ENCODE measurements at regions not wholly inside any gene's neighbourhood (a gene's known extent, or its start where the extent isn't known, plus 50 kb on each side); places are given as distances from the start of the nearest gene placed in this dataset.
"Not testable (repeated sequence)": the region's sequence is repeated elsewhere in the genome, so short reads cannot be mapped to it uniquely, and the experiment has no call there.

- no peak for DNase-seq
Measured at GRCh38 chr3:30305021-30305420, 301.4 kb upstream of the TGFBR2 start.

GRCh38 chr3:30306896-30307295, 299.5 kb upstream of the TGFBR2 start:
- no peak for DNase-seq

DNA sequence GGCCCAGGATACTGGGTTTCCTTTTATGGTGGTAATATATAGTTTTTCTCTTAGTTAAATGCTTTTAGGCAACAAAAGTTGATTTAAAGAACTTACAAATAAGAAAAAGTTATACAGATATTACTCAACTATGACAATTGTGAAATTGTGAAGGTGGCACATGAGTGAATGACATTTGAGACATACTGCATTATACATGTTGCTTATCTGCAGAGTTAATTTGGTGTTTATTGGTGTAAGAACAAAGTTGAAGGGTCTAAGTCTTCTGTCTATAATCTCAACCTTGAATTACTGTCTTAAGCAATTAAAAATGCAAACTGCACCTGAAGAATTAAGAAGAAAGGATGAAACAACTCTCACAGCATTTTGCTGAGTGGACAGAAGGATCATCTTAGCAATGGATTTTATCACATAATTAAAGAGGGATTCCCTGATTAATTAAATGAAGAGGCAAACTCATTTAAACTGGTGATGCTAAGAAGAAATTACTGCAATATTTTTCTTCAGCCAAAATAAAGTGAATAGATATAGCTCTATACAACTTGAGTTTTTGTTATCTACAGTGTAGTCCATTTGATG, 298.9 kb upstream of the TGFBR2 start:
- DNase-seq, result no peak

- no peak for DNase-seq
Measured at GRCh38 chr3:30308131-30308530, 298.3 kb upstream of the TGFBR2 start.

DNA sequence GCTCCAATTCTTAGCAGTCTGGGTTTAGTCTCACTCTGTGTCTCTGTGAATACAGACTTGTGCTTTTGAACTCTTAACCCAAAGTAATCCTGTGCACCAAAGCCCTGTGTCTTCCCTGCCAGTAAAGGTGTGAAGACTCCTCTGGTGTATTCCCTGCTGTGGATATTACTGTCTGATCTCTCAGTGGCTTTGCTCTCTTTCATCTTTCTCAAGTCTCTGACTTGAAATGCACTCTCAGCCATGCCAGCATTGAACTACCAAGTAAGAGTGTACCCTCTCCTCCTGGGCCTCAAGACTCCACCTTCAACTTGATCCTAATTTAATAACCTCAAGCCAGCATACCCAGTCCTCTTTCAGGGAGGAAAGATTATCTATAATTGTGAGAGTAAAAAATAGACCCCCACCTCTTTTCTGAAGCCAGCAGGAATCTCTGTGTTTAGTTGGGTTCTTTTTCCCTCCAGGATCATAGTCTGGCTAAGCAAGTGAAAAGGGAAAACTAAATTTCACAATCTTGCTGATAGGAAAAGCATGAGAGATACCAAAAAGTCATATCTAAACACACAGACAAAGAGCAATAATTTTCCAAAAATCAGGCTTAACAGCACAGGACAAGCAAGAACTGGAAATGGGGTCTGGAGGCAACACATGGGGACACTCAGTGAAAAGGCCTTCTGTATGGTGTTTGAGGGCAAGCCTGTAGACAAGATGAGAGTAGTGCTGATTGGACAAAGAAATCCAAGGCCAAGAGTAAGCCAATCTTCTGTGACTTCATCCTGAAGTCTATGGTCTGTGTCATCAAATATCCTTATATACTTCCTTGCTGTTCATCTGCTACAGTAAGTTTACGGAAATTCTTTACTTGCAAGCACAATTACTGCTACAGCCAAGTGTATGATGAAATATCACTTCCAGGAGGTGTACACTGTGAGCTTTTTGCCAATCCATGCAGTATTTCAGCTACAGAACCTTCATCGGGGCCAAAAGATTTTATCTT, 296.1 kb upstream of the TGFBR2 start:
- DNase-seq, result no peak

DNA sequence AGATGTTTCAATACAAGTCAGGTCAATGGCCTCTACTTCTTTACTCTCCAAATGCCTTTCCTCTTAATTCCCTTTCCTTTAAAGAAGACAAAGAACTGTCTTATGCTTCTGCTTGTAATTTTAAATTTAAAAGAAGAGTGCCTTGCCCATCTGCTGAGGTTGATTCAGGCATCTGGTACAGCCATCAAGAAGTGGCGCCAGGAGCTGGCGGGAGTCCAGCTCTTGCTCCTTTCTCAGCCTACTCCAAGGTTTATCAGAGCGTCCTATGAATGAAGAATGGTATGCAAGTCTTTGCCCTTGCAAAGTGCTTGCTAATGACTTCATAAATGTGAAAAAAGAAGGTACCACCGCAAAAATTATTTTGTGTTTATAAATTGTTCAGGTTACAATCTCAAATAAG, 294.6 kb upstream of the TGFBR2 start:
- DNase-seq, result no peak

DNA sequence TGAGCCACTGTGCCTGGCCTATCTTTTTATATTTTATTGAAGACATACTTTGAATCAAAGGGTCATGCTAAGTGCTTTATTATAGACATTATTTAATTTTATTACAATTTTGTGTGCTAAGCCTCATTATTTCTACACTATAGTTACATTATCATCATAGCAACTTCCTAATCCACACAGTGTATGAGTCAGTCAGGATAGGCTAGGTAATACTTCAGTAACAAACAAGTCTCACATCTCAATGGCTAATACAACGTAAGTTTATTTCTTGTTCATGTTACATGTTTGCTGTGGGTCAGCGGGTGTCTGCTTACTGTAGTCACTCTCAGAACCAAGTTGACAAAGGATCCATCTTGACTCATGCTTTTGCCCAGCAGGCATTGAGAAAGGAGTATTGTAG, 292.6 kb upstream of the TGFBR2 start:
- DNase-seq, result no peak

DNA sequence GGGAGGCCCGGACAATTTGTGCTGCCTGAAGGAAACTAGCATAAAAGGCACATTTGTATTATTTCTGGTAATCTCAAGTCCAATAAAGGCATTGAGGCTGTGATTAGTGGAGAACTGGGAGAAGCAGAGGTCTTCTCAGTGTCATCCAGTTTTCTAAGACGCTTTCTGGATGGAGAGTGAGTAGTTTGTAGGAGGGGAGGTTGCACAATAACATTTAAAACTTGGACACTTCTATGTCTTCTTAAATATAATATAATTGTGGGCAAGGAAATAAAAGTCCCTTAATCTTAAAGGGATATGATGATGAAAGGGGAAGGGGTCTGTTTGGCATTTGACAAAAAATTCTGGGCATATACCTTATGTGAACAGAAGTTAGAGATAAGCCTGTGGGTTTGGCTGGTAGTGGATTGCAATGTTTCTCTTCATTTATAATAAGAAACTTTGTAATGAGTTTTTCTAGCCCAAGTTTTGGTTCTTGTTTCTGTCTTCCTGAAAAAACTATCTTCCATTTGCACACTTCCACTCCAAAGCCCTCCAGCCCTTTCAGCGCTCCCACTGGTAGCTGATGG, 291.6 kb upstream of the TGFBR2 start:
- DNase-seq, result no peak

DNA sequence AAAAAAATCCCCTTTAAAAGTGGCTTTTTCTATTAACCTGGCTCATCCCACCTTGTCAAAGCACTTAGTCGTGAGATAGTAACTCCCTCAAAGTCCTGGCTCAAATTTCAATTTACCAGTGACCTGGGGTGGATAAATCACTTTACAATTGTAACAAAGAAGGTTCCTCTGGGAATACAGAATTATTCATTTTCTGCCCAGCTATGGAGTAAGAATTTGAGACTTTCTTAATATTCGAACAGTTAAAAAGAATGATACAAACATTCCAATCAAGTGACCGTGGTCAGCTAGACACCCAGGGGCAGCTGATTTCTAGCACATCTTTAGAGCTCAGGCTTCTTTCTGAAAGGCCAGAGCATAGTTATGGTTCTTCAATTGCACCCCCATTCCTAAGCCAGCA, 291.0 kb upstream of the TGFBR2 start:
- DNase-seq, result no peak

GRCh38 chr3:30317561-30317960, 288.8 kb upstream of the TGFBR2 start:
- no peak for DNase-seq

DNA sequence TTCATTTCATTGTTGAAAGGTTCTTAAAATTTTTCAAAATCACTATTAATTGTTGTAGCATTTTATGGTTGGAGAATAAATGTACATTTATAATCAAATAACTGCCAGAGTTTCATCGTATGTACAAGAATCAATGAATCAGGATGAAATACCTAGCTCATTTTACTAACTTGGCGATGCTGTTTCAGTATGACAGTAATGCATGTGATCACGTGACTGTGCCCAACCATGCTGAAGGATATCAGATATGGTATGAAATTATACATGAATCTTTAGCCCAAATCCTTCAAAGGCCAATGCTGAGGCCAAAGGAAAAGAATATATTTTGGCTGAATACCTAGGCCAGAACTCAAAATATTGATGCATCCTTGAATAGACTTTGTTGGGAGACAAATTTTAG, 288.3 kb upstream of the TGFBR2 start:
- no peak for DNase-seq

DNA sequence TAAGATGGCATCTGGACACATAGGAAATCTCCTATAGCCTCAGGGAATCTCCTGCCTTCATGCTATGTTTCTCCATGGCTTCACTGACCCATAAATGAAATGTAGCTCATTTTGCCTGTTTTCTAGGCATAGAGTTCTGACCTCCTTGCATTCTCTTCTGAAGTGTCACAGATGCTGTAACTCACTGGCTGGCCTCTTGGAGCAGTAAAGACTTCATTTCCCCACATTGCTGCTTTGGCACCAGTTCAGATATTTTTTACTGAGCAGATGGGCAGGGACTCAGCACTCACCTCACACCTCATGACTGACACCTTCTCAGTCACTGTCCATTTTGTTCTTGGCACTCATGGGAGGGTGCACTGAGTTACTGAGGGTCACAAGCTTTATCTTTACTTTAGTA, 286.7 kb upstream of the TGFBR2 start:
- peak; percentile 59 to 66 for DNase-seq

DNA sequence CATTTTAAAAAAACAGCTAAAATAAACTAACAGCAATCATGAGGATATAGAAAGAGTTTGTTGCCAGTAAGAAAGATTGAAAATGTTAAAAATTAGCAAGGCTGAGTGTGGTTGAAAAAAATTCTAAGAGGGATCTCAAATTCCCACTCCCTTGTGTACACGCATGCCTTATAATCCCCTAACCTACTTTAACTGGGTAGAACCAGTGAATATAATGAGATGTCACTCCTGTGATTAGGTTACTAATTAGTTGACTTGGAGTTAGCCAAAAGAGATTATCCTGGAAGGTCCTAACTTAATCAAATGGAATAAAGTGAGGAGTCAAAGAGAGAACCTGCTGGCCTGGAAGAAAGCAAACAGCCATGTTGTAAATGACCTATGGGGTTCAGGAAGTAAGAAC, 286.0 kb upstream of the TGFBR2 start:
- DNase-seq, result no peak

DNA sequence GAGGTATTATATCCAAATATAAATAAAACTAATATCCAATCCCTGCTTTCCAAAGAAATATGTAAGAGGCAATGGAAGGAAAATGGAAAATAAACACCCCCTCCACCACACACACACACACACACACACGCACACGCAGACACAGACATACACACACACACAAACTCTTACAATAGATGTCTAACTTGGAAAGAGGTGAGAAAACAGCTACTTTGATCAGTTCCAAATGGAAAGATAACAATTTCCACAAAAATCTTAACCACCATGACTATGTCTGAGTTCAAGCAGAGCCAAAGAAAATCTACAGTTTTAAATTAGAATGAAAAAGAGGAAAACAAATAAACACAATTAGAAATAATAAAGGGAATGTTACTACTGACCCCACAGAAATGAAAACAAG, 285.3 kb upstream of the TGFBR2 start:
- DNase-seq, result no peak

DNA sequence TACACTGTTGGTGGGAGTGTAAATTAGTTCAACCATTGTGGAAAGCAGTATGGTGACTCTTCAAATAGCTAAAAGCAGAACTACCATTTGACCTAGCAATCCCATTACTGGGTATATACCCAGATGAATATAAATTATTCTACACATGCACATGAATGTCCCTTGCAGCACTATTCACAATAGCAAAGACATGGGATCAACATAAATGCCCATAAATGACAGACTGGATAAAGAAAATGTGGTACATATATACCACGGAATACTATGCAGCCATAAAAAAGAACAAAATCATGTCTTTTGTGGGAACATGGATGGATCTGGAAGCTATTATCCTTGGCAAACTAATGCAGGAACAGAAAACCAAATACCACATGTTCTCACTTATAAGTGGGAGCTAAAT, 282.8 kb upstream of the TGFBR2 start:
- DNase-seq, result not testable (repeated sequence)

DNA sequence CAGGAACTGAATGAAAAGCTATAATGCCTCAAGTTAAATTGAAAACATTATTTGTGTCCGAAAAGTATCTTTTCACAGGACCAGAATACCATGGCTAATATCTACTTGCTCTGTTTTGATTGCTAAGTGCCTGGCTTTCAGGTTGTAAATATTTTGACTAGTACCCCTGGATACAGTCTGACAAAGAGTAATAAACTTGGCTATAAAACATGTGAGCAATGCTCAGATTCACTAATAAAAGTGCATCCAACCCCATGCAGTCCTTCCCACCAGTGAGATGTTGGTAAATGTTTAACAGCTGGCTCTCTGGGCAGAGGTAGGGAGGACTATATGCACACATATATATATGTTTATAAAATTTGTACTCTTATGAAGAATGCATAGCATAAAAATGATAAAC, 281.8 kb upstream of the TGFBR2 start:
- no peak for DNase-seq

DNA sequence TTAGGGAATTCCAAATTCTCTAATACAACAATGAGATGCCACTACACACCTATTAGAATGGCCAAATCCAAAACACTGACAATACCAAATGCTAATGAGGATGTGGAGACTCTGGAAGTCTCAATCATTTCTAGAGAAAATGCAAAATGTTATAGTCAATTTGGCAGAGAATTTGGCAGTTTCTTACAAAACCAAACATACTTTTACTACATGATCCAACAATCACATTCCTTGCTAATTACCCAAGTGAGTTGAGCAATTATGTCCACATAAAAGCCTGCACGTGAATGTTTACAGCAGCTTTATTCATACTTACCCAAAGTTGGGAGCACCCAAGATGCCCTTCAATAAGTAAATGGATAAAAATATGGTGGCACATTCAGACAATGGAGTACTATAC, 278.4 kb upstream of the TGFBR2 start:
- DNase-seq, result not testable (repeated sequence)

- not testable (repeated sequence) for DNase-seq
Measured at GRCh38 chr3:30328935-30329334, 277.5 kb upstream of the TGFBR2 start.

- no peak for DNase-seq
Measured at GRCh38 chr3:30331519-30331918, 274.9 kb upstream of the TGFBR2 start.

- DNase-seq, result peak in 1 of 2 donors; percentile 38
Measured at GRCh38 chr3:30332196-30333021, 274.0 kb upstream of the TGFBR2 start.

- no peak for DNase-seq
Measured at GRCh38 chr3:30333143-30333542, 273.3 kb upstream of the TGFBR2 start.

- DNase-seq, result no peak
Measured at GRCh38 chr3:30333903-30334302, 272.5 kb upstream of the TGFBR2 start.

- no peak for DNase-seq
Measured at GRCh38 chr3:30340500-30340899, 265.9 kb upstream of the TGFBR2 start.
